ENCODE measurements at regions not wholly inside any gene's neighbourhood (a gene's known extent, or its start where the extent isn't known, plus 50 kb on each side); places are given as distances from the start of the nearest gene placed in this dataset.

DNA sequence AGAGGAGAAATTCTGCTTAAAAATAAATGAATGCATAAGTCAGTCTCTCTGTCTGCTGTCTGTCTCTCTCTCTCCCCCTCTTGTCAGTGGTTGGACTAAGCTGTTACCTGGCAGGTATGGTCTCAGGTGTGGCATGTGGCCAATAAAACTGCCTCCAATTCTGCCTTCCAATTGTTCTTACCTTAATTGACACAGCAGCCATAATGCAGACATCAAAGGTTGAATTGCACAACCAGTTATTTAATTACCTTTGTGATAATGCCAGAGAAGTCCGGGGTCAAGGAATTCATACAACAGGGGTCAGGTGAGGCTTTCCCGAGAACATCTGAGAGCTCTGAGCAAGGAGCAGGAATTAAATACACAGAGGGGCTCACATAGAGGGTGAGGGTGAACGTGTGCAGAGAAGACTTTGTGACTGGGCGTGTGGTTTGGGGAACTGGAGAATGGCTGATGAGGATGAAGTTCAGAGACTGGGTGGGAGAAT, 78.8 kb upstream of the CDYL2 start:
- TF ChIP-seq POLR2AphosphoS5 (IDR thresholded peaks at IDR 0.05; ENCODE audit: low read depth) (no peak), STAT1 (IDR thresholded peaks at IDR 0.05; ENCODE audit: unreplicated experiment) (no peak), EZH2 (IDR thresholded peaks at IDR 0.05; ENCODE audit: low read depth, unreplicated experiment) (no peak), ZNF114 (CRISPR knock-in tag; IDR thresholded peaks at IDR 0.05) (no peak), CREB1 (CRISPR knock-in tag; IDR thresholded peaks at IDR 0.05; ENCODE audit: low read depth) (no peak), EZH2phosphoT487 (IDR thresholded peaks at IDR 0.05; ENCODE audit: unreplicated experiment) (no peak)
- TF ChIP-seq, protein P1, sequence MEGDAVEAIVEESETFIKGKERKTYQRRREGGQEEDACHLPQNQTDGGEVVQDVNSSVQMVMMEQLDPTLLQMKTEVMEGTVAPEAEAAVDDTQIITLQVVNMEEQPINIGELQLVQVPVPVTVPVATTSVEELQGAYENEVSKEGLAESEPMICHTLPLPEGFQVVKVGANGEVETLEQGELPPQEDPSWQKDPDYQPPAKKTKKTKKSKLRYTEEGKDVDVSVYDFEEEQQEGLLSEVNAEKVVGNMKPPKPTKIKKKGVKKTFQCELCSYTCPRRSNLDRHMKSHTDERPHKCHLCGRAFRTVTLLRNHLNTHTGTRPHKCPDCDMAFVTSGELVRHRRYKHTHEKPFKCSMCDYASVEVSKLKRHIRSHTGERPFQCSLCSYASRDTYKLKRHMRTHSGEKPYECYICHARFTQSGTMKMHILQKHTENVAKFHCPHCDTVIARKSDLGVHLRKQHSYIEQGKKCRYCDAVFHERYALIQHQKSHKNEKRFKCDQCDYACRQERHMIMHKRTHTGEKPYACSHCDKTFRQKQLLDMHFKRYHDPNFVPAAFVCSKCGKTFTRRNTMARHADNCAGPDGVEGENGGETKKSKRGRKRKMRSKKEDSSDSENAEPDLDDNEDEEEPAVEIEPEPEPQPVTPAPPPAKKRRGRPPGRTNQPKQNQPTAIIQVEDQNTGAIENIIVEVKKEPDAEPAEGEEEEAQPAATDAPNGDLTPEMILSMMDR (conservative IDR thresholded peaks at IDR 0.05; ENCODE audit: low read depth in 2 of 2): no peak
- TF ChIP-seq, protein P2, sequence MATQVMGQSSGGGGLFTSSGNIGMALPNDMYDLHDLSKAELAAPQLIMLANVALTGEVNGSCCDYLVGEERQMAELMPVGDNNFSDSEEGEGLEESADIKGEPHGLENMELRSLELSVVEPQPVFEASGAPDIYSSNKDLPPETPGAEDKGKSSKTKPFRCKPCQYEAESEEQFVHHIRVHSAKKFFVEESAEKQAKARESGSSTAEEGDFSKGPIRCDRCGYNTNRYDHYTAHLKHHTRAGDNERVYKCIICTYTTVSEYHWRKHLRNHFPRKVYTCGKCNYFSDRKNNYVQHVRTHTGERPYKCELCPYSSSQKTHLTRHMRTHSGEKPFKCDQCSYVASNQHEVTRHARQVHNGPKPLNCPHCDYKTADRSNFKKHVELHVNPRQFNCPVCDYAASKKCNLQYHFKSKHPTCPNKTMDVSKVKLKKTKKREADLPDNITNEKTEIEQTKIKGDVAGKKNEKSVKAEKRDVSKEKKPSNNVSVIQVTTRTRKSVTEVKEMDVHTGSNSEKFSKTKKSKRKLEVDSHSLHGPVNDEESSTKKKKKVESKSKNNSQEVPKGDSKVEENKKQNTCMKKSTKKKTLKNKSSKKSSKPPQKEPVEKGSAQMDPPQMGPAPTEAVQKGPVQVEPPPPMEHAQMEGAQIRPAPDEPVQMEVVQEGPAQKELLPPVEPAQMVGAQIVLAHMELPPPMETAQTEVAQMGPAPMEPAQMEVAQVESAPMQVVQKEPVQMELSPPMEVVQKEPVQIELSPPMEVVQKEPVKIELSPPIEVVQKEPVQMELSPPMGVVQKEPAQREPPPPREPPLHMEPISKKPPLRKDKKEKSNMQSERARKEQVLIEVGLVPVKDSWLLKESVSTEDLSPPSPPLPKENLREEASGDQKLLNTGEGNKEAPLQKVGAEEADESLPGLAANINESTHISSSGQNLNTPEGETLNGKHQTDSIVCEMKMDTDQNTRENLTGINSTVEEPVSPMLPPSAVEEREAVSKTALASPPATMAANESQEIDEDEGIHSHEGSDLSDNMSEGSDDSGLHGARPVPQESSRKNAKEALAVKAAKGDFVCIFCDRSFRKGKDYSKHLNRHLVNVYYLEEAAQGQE (IDR thresholded peaks at IDR 0.05; ENCODE audit: unreplicated experiment): no peak

All from GM23338 (cell line).